ENCODE measurements at regions not wholly inside any gene's neighbourhood (a gene's known extent, or its start where the extent isn't known, plus 50 kb on each side); places are given as distances from the start of the nearest gene placed in this dataset.
"Not testable (repeated sequence)": the region's sequence is repeated elsewhere in the genome, so short reads cannot be mapped to it uniquely, and the experiment has no call there.

GRCh38 chr13:63337041-63337440, 1921.4 kb upstream of the PCDH20 start:
- DNase-seq (ENCODE audit: low spot score): no peak

GRCh38 chr13:63336549-63336948, 1920.9 kb upstream of the PCDH20 start:
- no peak for DNase-seq (ENCODE audit: low spot score)

GRCh38 chr13:63327584-63327983, 1911.9 kb upstream of the PCDH20 start:
- DNase-seq (ENCODE audit: low spot score): no peak

- DNase-seq (ENCODE audit: low spot score): no peak
Measured at GRCh38 chr13:63323441-63323840, 1907.8 kb upstream of the PCDH20 start.

GRCh38 chr13:63311587-63311986, 1895.9 kb upstream of the PCDH20 start:
- DNase-seq (ENCODE audit: low spot score): no peak

GRCh38 chr13:63308549-63309165, 1893.0 kb upstream of the PCDH20 start:
- DNase-seq (ENCODE audit: low spot score): no peak

GRCh38 chr13:63307228-63307627, 1891.6 kb upstream of the PCDH20 start:
- no peak for DNase-seq (ENCODE audit: low spot score)

GRCh38 chr13:63305641-63306133, 1890.0 kb upstream of the PCDH20 start:
- no peak for DNase-seq (ENCODE audit: low spot score)

- DNase-seq (ENCODE audit: low spot score): no peak
Measured at GRCh38 chr13:63304497-63304896, 1888.8 kb upstream of the PCDH20 start.

GRCh38 chr13:63299866-63300394, 1884.3 kb upstream of the PCDH20 start:
- DNase-seq (ENCODE audit: low spot score): no peak

- DNase-seq (ENCODE audit: low spot score): no peak
Measured at GRCh38 chr13:63297163-63297562, 1881.5 kb upstream of the PCDH20 start.

GRCh38 chr13:63291701-63292100, 1876.1 kb upstream of the PCDH20 start:
- DNase-seq (ENCODE audit: low spot score): no peak

- DNase-seq (ENCODE audit: low spot score): no peak
Measured at GRCh38 chr13:63288576-63288975, 1872.9 kb upstream of the PCDH20 start.

GRCh38 chr13:63287926-63288325, 1872.3 kb upstream of the PCDH20 start:
- DNase-seq (ENCODE audit: low spot score): no peak

- no peak for DNase-seq (ENCODE audit: low spot score)
Measured at GRCh38 chr13:63285426-63285825, 1869.8 kb upstream of the PCDH20 start.

- no peak for DNase-seq (ENCODE audit: low spot score)
Measured at GRCh38 chr13:63279136-63279535, 1863.5 kb upstream of the PCDH20 start.

- no peak for DNase-seq (ENCODE audit: low spot score)
Measured at GRCh38 chr13:63274772-63275171, 1859.1 kb upstream of the PCDH20 start.

- DNase-seq (ENCODE audit: low spot score): no peak
Measured at GRCh38 chr13:63249411-63250187, 1834.0 kb upstream of the PCDH20 start.

GRCh38 chr13:63236667-63237396, 1821.2 kb upstream of the PCDH20 start:
- not testable (repeated sequence) for DNase-seq (ENCODE audit: low spot score)

- not testable (repeated sequence) for DNase-seq (ENCODE audit: low spot score)
Measured at GRCh38 chr13:63218596-63218995, 1802.9 kb upstream of the PCDH20 start.

- DNase-seq (ENCODE audit: low spot score): no peak
Measured at GRCh38 chr13:63209330-63210017, 1793.8 kb upstream of the PCDH20 start.

GRCh38 chr13:63208826-63209225, 1793.2 kb upstream of the PCDH20 start:
- no peak for DNase-seq (ENCODE audit: low spot score)
